ENCODE measurements at regions not wholly inside any gene's neighbourhood (a gene's known extent, or its start where the extent isn't known, plus 50 kb on each side); places are given as distances from the start of the nearest gene placed in this dataset.

DNA sequence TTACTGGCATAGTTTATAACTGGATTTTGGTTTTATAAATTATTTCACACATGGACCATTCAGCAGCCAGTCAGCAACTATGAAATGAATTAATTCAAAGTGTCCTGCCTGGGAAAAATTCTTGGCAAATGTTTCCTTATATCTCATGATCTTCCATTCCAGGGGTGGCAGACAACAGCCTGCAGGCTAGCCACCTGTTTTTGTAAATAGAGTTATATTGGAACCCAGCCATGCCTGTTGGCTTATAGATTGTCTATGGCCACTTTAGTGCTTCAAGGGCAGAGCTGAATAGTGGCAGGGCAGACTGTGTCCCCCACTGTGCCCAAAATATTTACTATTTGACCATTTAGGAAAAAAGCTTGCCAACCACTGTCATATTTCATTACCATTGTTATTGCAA lies 613.7 kb downstream of the TMEM114 start:
- no peak overlapping the region for H3K27ac Mint-ChIP-seq
- no peaks in the 10 kb centered on the region for H3K27me3 Mint-ChIP-seq
- no peaks in the 10 kb centered on the region for H3K4me1 Mint-ChIP-seq
- ChIA-PET POLR2A (no interaction called here), CTCF (no interaction called here)
- no peak overlapping the region for H3K4me3 Mint-ChIP-seq
- DNase-seq, result no peak
- no peaks in the 10 kb centered on the region for H3K36me3 Mint-ChIP-seq (ENCODE audit: low read depth)
- H3K9me3 Mint-ChIP-seq, result peaks cover 24% of the 10 kb centered on the region

DNA sequence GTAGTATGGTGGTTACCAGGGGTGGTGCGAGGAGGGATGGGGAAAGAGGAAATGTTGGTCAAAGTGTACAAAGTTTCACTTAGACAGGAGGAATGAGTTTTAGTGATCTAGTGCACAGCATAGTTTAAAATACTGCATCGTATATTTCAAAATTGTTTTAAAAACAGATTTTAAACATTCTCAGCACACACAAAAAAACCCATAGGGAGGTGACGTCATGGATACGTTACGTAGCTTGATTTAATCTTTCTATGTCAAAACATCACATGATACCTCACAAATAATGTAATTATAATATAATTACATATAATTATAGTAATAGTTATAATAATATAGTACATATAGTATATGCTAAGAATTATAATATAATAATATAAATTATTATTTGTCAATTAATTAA lies 614.2 kb downstream of the TMEM114 start:
- Mint-ChIP-seq H3K36me3 (ENCODE audit: low read depth) (no peaks in the 10 kb centered on the region), H3K4me3 (no peak overlapping the region), H3K27me3 (no peaks in the 10 kb centered on the region), H3K27ac (no peak overlapping the region), H3K9me3 (peaks cover 22% of the 10 kb centered on the region), H3K4me1 (no peaks in the 10 kb centered on the region)
- no peak for DNase-seq
- CTCF ChIA-PET, result no interaction called here
- POLR2A ChIA-PET, result no interaction called here

DNA sequence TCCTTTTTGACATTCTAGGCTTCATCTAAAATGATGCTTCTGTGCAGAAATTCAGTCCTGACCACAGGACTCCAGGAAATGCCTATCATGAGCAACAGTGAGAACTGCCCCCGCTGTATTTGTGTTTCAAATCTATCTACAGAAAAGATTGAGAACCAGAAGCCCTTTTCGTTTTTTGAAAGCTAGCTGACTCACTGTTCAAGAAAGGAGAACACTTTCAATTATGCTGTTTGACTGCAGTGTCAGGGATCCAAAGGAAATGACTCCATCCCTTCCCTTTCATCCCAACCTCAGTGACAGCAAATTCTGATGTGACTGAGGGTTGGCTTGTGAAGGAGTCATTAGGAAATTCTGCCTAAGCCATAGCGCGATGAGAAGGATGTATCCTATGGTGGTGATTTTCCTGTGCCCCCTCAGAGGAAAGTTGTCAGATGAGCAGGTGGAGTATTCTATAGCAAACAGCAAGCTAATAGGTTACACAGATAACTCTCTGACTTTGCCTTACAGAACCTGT lies 622.3 kb downstream of the TMEM114 start:
- Mint-ChIP-seq H3K4me3 (no peak overlapping the region), H3K36me3 (ENCODE audit: low read depth) (no peaks in the 10 kb centered on the region), H3K27ac (no peak overlapping the region), H3K4me1 (no peaks in the 10 kb centered on the region), H3K27me3 (no peaks in the 10 kb centered on the region), H3K9me3 (peaks cover 18% of the 10 kb centered on the region)
- DNase-seq, result no peak
- ChIA-PET CTCF (no interaction called here), POLR2A (no interaction called here)

DNA sequence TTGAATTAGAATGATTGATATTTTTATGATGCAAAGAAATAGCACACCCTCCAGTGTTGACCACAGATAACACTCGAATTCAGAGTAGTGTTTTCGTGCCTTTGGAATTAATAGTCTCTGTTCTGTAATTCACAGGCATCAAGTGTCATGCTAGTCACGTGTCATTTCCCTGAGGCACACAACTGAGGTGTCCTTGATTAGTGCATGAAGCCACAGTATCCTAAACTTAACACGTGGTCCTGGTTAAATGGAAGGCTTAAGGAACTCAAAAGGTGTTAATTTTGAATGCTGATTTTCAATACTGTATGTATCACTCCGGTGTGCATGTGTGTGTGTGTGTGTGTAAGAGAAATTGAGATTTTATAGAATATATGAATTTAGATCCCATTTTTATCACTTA lies 625.6 kb downstream of the TMEM114 start:
- no peaks in the 10 kb centered on the region for H3K4me1 Mint-ChIP-seq
- no peak overlapping the region for H3K4me3 Mint-ChIP-seq
- no peak for DNase-seq
- peaks cover 11% of the 10 kb centered on the region for H3K9me3 Mint-ChIP-seq
- ChIA-PET CTCF (no interaction called here), POLR2A (no interaction called here)
- H3K36me3 Mint-ChIP-seq (ENCODE audit: low read depth), result no peaks in the 10 kb centered on the region
- no peaks in the 10 kb centered on the region for H3K27me3 Mint-ChIP-seq
- no peak overlapping the region for H3K27ac Mint-ChIP-seq

DNA sequence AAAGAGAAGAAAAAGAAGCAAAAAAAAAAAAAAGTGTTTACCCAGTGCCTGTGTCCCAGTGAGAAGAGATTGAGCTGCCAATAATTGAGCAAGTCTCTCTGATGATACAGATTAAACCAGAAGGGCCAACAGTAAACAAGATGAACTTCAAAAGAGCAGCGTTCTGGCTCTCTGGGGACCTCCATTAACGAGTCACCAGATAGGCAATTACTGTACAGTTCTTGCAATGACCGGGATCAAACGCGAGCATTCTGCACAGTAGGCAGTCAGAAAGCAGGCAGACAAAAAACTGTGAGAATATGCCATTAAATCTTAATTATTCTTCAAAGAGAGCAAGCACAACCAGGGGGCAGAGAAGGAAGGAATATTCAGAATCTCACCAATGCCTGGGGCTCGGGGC lies 626.1 kb downstream of the TMEM114 start:
- Mint-ChIP-seq H3K27ac (no peak overlapping the region), H3K9me3 (peaks cover 15% of the 10 kb centered on the region), H3K27me3 (no peaks in the 10 kb centered on the region), H3K36me3 (ENCODE audit: low read depth) (no peaks in the 10 kb centered on the region), H3K4me1 (no peaks in the 10 kb centered on the region), H3K4me3 (no peak overlapping the region)
- ChIA-PET CTCF (no interaction called here), POLR2A (no interaction called here)
- no peak for DNase-seq

DNA sequence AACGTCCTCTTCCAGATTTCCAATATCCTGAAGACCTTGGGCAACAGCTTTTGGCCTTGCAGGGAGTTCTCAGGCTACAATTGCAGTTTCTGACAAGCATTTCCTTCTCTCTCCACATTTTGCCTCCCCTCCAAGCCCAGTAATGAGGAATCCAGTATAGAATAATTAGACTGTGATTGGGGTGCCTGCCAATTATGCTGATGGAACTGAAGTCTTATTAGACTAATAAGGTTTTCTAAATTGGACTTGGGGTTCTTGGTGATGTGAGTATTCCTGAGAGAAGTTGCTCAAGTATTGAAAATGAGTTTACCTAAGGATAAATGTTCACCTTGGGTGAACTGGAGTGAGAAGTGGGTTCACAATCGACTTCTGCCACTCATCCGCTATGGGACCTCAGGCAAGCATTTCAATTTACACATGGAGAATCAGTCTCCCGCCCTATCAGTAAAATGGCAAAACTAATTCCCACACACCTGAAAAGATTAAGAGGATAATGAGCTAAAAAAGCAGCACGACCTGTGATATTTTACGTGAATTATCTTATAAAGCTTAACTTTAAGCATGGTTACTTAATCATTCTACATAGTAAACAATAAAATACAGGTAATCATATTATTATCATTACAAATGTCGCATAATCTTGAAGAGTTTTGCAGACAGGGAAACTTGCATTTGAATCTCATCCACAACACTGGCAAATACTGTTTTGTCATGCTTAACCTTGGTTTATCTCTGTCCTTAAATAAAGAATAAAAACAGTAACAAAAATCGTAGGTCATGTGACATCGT lies 628.0 kb downstream of the TMEM114 start:
- Mint-ChIP-seq H3K27ac (no peak overlapping the region), H3K4me3 (no peak overlapping the region), H3K36me3 (ENCODE audit: low read depth) (no peaks in the 10 kb centered on the region), H3K9me3 (peaks cover 23% of the 10 kb centered on the region), H3K4me1 (no peaks in the 10 kb centered on the region), H3K27me3 (no peaks in the 10 kb centered on the region)
- ChIA-PET CTCF (no interaction called here), POLR2A (no interaction called here)
- DNase-seq, result no peak

DNA sequence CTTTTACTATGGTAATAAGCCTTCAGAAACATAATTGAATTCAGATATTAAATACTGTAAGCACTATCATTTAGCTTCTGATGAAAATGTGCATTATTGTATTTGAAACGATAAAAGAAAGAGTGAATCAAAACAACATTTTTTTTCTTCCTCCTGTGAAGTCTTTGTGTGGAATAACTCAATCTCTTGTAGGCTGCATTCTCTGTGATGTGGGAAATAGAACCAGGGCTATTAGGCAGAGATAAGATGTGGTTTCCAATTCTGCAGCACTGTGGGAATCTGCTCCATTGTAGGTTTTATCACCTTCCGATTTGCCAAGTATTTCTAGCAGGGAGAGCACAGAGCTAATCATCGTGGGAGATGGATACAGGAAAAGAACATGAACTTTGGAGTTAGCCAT lies 624.5 kb downstream of the RBFOX1 start:
- POLR2A ChIA-PET, result interaction anchor here (0.6 kb wide), 1 partner anchor 1344 kb away, joined by 3 read pairs; no protein-coding TSS in a partner anchor
- Mint-ChIP-seq H3K4me1 (no peaks in the 10 kb centered on the region), H3K9me3 (peaks cover 30% of the 10 kb centered on the region), H3K27ac (no peak overlapping the region), H3K4me3 (no peak overlapping the region), H3K36me3 (ENCODE audit: low read depth) (no peaks in the 10 kb centered on the region), H3K27me3 (no peaks in the 10 kb centered on the region)
- DNase-seq, result no peak
- CTCF ChIA-PET, result no interaction called here

DNA sequence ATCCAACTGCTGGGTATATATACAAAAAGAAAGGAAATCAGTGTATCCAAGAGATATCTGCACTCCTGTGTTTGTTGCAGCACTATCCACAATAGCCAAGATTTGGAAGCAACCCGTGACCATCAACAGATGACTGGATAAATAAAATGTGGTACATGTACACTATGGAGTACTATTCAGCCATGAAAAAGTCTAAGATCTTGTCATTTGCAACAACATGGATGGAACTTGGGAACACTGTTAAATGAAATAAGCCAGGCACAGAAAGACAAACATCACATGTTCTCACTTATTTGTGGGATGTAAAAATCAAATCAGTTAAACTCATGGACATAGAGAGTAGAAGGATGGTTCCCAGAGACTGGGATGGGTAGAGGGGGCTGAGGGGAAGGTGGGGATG lies 620.7 kb downstream of the RBFOX1 start:
- ChIA-PET POLR2A (no interaction called here), CTCF (no interaction called here)
- Mint-ChIP-seq H3K27ac (no peak overlapping the region), H3K4me3 (no peak overlapping the region), H3K9me3 (peaks cover 21% of the 10 kb centered on the region), H3K4me1 (no peaks in the 10 kb centered on the region), H3K36me3 (ENCODE audit: low read depth) (no peaks in the 10 kb centered on the region), H3K27me3 (no peaks in the 10 kb centered on the region)
- no peak for DNase-seq

DNA sequence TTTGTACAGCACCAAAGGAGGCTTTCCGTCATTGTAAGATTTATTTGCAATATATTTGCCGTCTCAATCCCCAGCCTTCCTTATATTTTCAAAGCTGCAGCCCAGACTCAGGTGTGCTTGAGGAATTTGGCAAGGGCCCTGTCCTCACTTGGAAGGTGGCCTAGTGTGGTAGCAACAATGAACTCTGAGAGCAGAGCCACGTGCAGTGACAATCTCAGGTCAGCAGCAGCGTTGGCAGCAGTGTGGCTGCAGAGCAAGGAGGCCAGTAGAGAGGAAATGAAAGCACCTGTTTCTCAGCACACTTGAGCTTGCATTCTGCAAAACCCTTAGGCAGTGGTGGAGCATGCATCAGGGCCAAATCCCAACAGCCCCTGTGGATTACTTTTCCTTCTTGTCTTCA lies 613.5 kb downstream of the RBFOX1 start:
- H3K36me3 Mint-ChIP-seq (ENCODE audit: low read depth), result no peaks in the 10 kb centered on the region

DNA sequence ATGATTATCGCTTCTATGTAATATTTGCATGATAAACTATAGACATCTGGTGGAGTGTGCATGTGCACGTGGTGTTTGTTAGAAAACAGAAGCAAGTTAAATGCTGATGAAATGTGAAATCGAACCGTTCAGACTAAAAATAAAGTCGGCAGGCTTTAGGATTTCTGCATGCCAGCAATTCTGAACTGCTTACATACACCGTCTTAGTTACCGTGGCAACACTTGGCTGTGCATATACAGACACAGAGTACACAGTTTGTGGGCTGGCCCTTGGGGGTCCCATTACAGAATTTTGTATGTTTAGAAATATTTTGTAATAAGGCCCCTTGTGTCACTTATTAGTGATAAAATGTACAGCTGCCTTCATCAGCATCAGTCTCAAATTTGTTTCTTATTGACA lies 605.5 kb downstream of the RBFOX1 start:
- ChIA-PET POLR2A (no interaction called here), CTCF (no interaction called here)
- Mint-ChIP-seq H3K4me1 (no peaks in the 10 kb centered on the region), H3K9me3 (peaks cover 25% of the 10 kb centered on the region), H3K4me3 (no peak overlapping the region), H3K36me3 (ENCODE audit: low read depth) (no peaks in the 10 kb centered on the region), H3K27me3 (no peaks in the 10 kb centered on the region), H3K27ac (no peak overlapping the region)
- no peak for DNase-seq

More for the DNA sequence above, 613.5 kb downstream of the RBFOX1 start:
- no peak for DNase-seq
- ChIA-PET POLR2A (no interaction called here), CTCF (no interaction called here)
- H3K27me3 Mint-ChIP-seq, result no peaks in the 10 kb centered on the region
- peaks cover 26% of the 10 kb centered on the region for H3K9me3 Mint-ChIP-seq
- H3K27ac Mint-ChIP-seq, result no peak overlapping the region
- H3K4me1 Mint-ChIP-seq, result no peaks in the 10 kb centered on the region
- no peak overlapping the region for H3K4me3 Mint-ChIP-seq

DNA sequence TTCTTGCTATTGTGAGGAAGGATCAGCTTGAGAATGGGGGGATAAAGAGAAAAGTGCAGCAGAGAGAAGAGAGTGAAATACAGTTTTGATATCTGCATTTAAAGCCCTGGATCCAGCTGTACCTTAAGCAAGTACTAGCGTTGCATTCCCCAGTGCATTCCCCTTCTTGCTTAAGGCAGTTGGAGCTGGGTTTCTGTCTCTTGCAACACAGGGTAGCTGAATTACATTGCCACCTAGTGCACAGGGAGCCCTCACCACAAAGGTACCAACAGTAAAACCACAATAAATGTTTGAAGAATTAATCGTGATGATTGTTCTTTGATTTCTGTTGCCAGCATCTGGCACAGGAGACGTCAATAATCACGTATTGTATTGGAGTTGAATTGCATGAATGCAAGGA lies 588.7 kb downstream of the RBFOX1 start:
- no peak for DNase-seq
- Mint-ChIP-seq H3K4me1 (no peaks in the 10 kb centered on the region), H3K36me3 (ENCODE audit: low read depth) (no peaks in the 10 kb centered on the region), H3K4me3 (no peak overlapping the region), H3K9me3 (peaks cover 26% of the 10 kb centered on the region), H3K27ac (no peak overlapping the region), H3K27me3 (no peaks in the 10 kb centered on the region)
- ChIA-PET CTCF (no interaction called here), POLR2A (no interaction called here)

DNA sequence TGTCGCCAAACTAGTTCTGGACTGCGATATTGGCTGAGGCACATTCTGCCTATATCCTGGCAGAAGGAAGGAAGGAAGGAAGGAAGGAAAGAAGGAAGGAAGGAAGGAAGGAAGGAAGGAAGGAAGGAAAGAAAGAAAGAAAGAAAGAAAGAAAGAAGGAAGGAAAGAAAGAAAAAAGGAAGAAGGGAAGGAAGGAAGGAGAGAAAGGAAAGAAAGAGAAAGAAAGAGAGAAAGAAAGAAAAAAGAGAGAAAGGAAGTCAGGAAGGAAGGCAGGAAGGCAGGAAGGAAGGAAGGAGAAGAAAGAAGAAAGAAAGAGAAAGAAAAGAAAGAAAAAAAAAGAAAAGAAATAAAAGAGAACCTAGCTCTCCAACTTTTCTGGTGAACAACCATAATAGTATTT lies 587.1 kb downstream of the RBFOX1 start:
- Mint-ChIP-seq H3K27me3 (no peaks in the 10 kb centered on the region), H3K9me3 (peaks cover 35% of the 10 kb centered on the region), H3K4me3 (no peak overlapping the region), H3K36me3 (ENCODE audit: low read depth) (no peaks in the 10 kb centered on the region), H3K27ac (no peak overlapping the region), H3K4me1 (no peaks in the 10 kb centered on the region)
- POLR2A ChIA-PET, result no interaction called here
- no peak for DNase-seq
- CTCF ChIA-PET, result no interaction called here

DNA sequence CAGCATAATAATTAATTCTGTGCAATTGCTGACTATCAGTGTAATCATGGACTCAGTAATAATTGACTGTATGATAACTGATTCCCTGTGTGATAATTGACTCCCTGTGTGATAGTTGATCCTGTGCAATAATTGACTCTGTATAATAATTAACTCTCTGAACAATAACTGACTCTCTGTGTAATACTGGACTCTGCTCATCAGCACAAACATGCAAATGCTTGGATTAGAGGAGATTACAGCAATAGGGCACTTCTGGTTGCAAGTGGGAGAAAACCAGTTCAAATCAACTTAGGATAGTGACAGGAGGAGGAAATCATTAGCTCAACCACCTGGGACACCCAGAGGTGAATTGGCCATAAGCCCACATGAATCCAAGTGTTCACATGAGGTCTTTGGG lies 582.1 kb downstream of the RBFOX1 start:
- H3K27ac Mint-ChIP-seq, result no peak overlapping the region

DNA sequence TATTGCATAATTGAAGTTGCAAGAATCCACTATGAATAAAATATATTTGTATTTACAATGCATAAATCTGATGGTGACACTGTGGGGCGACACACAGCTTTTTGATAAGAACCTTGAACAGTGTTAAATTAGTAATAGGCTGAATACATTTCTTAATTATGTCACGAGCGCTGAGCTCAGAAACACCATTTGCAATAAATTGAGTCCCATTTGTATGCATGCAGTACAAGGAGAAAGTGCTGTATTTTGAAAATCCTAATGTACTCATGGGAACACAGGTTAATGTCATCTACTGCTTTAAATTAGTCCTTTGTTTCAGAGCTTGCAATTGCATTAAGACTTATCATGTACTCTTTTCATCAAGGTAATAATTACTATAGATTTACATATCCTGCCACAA lies 579.5 kb downstream of the RBFOX1 start:
- Mint-ChIP-seq H3K4me1 (no peaks in the 10 kb centered on the region), H3K27ac (no peak overlapping the region), H3K4me3 (no peak overlapping the region), H3K9me3 (peaks cover 22% of the 10 kb centered on the region), H3K27me3 (no peaks in the 10 kb centered on the region), H3K36me3 (ENCODE audit: low read depth) (no peaks in the 10 kb centered on the region)
- ChIA-PET CTCF (no interaction called here), POLR2A (no interaction called here)
- no peak for DNase-seq

More for the DNA sequence above, 582.1 kb downstream of the RBFOX1 start:
- no peak for DNase-seq
- no peaks in the 10 kb centered on the region for H3K27me3 Mint-ChIP-seq
- H3K4me1 Mint-ChIP-seq, result no peaks in the 10 kb centered on the region
- peaks cover 26% of the 10 kb centered on the region for H3K9me3 Mint-ChIP-seq
- CTCF ChIA-PET, result no interaction called here
- H3K36me3 Mint-ChIP-seq (ENCODE audit: low read depth), result no peaks in the 10 kb centered on the region
- H3K4me3 Mint-ChIP-seq, result no peak overlapping the region
- POLR2A ChIA-PET, result no interaction called here

All from activated CD4-positive, alpha-beta memory T cell treated with anti-CD3 and anti-CD28 coated beads, Interleukin-2, amount 10 ng/mL, durations not matched to agents 7 days and 5 days (primary cell).